ENCODE measurements at regions not wholly inside any gene's neighbourhood (a gene's known extent, or its start where the extent isn't known, plus 50 kb on each side); places are given as distances from the start of the nearest gene placed in this dataset.

DNA sequence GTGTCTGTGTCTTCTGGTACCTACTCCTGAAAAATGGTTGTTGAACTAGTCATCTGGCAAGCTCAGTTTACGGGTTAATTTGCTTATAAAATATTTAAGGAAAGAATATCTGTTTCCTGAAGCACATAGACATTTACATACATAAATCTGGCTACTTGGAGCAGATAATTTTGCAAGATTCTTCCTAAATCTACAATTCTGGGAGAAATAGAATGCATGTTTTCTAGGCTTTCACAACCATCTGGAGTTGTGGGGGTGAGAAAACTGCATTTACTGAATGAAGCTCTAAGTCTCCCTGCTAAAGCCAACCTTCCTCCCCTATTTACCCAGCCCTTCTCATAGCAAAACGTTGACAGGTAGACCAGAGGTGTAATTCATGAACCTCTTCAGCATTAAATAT lies 393.7 kb upstream of the ARGLU1 start:
- TF ChIP-seq EZH2 (IDR thresholded peaks at IDR 0.05; ENCODE audit: low read length, unreplicated experiment) = no peak
- TF ChIP-seq, protein P1, sequence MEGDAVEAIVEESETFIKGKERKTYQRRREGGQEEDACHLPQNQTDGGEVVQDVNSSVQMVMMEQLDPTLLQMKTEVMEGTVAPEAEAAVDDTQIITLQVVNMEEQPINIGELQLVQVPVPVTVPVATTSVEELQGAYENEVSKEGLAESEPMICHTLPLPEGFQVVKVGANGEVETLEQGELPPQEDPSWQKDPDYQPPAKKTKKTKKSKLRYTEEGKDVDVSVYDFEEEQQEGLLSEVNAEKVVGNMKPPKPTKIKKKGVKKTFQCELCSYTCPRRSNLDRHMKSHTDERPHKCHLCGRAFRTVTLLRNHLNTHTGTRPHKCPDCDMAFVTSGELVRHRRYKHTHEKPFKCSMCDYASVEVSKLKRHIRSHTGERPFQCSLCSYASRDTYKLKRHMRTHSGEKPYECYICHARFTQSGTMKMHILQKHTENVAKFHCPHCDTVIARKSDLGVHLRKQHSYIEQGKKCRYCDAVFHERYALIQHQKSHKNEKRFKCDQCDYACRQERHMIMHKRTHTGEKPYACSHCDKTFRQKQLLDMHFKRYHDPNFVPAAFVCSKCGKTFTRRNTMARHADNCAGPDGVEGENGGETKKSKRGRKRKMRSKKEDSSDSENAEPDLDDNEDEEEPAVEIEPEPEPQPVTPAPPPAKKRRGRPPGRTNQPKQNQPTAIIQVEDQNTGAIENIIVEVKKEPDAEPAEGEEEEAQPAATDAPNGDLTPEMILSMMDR (conservative IDR thresholded peaks at IDR 0.05; ENCODE audit: low read depth, low read length) = no peak
- no peak for TF ChIP-seq EZH2phosphoT487 (IDR thresholded peaks at IDR 0.05; ENCODE audit: borderline replicate concordance, low read length)
- no peaks in the 10 kb centered on the region for H3K79me2 ChIP-seq (ENCODE audit: low read length)
- DNase-seq (no peak), ATAC-seq (no peak)
- H3K4me2 ChIP-seq (ENCODE audit: low read length) = no peak overlapping the region
- H3K36me3 ChIP-seq (ENCODE audit: low read depth, low read length) = no peaks in the 10 kb centered on the region
- ChIA-PET POLR2A (ENCODE audit: unreplicated experiment) (no interaction called here), CTCF (no interaction called here)
- H3K9ac ChIP-seq (ENCODE audit: low read length) = no peak overlapping the region
- no peaks in the 10 kb centered on the region for H3K9me2 ChIP-seq (replicated peaks; ENCODE audit: low read length)
- no peaks in the 10 kb centered on the region for H3F3A ChIP-seq (ENCODE audit: low read length, unreplicated experiment)
- peaks cover 7% of the 10 kb centered on the region; the same call in 1 of the 2 replicates for H3K27me3 ChIP-seq (ENCODE audit: low read length)
- H3K27ac ChIP-seq (ENCODE audit: low read length) = no peak overlapping the region
- BruUV-seq (replicated peaks) = no TSS peak
- H2AFZ ChIP-seq (ENCODE audit: low read length) = no peak overlapping the region
- intact Hi-C loops (cut with micrococcal nuclease) = no loop called here
- no peaks in the 10 kb centered on the region for H3K9me3 ChIP-seq (ENCODE audit: low read length)
- no peaks in the 10 kb centered on the region for H3K4me1 ChIP-seq (ENCODE audit: insufficient read depth, low read length)
- no peaks in the 10 kb centered on the region for H4K20me1 ChIP-seq (ENCODE audit: low read length)
- H3K4me3 ChIP-seq (ENCODE audit: low read length) = no peak overlapping the region

DNA sequence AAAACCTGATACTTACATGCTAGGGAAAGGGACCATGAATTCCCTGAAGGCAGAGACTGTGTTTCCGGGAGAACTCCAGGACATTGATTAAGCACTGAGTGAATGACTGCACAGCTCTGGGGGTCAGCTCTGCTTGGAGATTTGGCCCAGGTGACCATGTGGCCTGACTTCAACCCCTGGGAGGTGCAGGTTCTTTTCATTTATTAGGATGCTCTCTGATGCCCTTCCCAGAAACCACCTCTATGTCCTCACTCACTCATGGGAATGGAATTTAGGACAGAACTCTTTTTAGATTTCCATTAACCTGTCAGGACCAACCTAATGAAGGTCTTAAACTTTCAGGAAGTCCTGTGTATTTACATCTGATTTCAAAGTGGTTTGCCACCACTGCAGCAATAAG lies 393.3 kb upstream of the ARGLU1 start:
- Histone ChIP-seq H3K4me2 (ENCODE audit: low read length) (no peak overlapping the region), H4K20me1 (ENCODE audit: low read length) (no peaks in the 10 kb centered on the region), H3K27me3 (ENCODE audit: low read length) (peaks cover 7% of the 10 kb centered on the region; the same call in 1 of the 2 replicates), H3K36me3 (ENCODE audit: low read depth, low read length) (no peaks in the 10 kb centered on the region), H3K9me3 (ENCODE audit: low read length) (no peaks in the 10 kb centered on the region), H3K27ac (ENCODE audit: low read length) (no peak overlapping the region), H3K4me3 (ENCODE audit: low read length) (no peak overlapping the region), H3K4me1 (ENCODE audit: insufficient read depth, low read length) (no peaks in the 10 kb centered on the region), H3F3A (ENCODE audit: low read length, unreplicated experiment) (no peaks in the 10 kb centered on the region), H3K9ac (ENCODE audit: low read length) (no peak overlapping the region), H3K79me2 (ENCODE audit: low read length) (no peaks in the 10 kb centered on the region), H2AFZ (ENCODE audit: low read length) (no peak overlapping the region), H3K9me2 (replicated peaks; ENCODE audit: low read length) (no peaks in the 10 kb centered on the region)
- no TSS peak for BruUV-seq (replicated peaks)
- TF ChIP-seq EZH2 (IDR thresholded peaks at IDR 0.05; ENCODE audit: low read length, unreplicated experiment) = no peak
- ChIA-PET POLR2A (ENCODE audit: unreplicated experiment) (no interaction called here), CTCF (no interaction called here)
- DNase-seq (no peak), ATAC-seq (no peak)
- intact Hi-C loops (cut with micrococcal nuclease) = no loop called here

DNA sequence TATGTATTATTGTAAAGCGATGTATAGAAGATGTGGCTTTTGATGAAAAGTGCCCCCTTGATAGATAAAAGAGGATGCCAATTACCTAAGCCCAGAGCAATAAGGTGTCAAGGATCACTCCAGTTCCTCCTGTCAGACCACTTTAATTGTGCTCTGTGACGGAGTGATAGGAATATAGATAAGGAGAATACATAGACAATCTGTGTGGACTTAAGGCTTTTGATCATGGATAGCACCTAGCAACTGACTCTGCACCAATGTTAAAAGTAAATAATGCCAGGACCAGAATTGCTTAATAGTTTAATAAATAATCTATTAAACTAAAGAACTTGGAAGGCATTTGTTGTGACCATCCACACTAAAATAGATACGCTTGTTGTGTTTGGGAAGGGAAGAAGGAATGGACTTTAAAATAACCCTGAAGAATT lies 390.7 kb upstream of the ARGLU1 start:
- intact Hi-C loops (cut with micrococcal nuclease) = no loop called here
- H3K79me2 ChIP-seq (ENCODE audit: low read length) = no peaks in the 10 kb centered on the region
- no peak overlapping the region for H3K4me3 ChIP-seq (ENCODE audit: low read length)
- no peaks in the 10 kb centered on the region for H3K9me2 ChIP-seq (replicated peaks; ENCODE audit: low read length)
- H4K20me1 ChIP-seq (ENCODE audit: low read length) = no peaks in the 10 kb centered on the region
- POLR2A ChIA-PET (ENCODE audit: unreplicated experiment) = no interaction called here
- DNase-seq = no peak
- no peak overlapping the region for H3K27ac ChIP-seq (ENCODE audit: low read length)
- no peaks in the 10 kb centered on the region for H3K4me1 ChIP-seq (ENCODE audit: insufficient read depth, low read length)
- peaks cover 7% of the 10 kb centered on the region; the same call in 1 of the 2 replicates for H3K27me3 ChIP-seq (ENCODE audit: low read length)
- no peaks in the 10 kb centered on the region for H3K36me3 ChIP-seq (ENCODE audit: low read depth, low read length)
- no TSS peak for BruUV-seq (replicated peaks)
- no peak for ATAC-seq
- no peaks in the 10 kb centered on the region for H3K9me3 ChIP-seq (ENCODE audit: low read length)
- TF ChIP-seq, protein P1 (conservative IDR thresholded peaks at IDR 0.05; ENCODE audit: low read depth, low read length) = no peak
- TF ChIP-seq EZH2 (IDR thresholded peaks at IDR 0.05; ENCODE audit: low read length, unreplicated experiment) (no peak), EZH2phosphoT487 (IDR thresholded peaks at IDR 0.05; ENCODE audit: borderline replicate concordance, low read length) (no peak)
- H2AFZ ChIP-seq (ENCODE audit: low read length) = no peak overlapping the region
- no peak overlapping the region for H3K4me2 ChIP-seq (ENCODE audit: low read length)
- no peaks in the 10 kb centered on the region for H3F3A ChIP-seq (ENCODE audit: low read length, unreplicated experiment)
- CTCF ChIA-PET = no interaction called here
- H3K9ac ChIP-seq (ENCODE audit: low read length) = no peak overlapping the region

Measured in PC-3 (cell line).